K562 (cell line): ENCODE measurements at regions not wholly inside any gene's neighbourhood (a gene's known extent, or its start where the extent isn't known, plus 50 kb on each side); places are given as distances from the start of the nearest gene placed in this dataset.

Experiments
- ATAC-seq: fragments of 200-7000 bp; cut with Tn5 transposase; 3 replicates; pipeline ENCODE4 v1.9.1; 2020; ENCODE audit warnings: moderate library complexity
- BruUV-seq: library from RNA; stranded (reverse); fragments of 400-500 nt; replicated peaks from 2 replicates; lab custom pipeline; 2021; lab: Mats Ljungman, UMichigan
- CTCF ChIA-PET: fragments of 300-600 bp; formaldehyde crosslinking; extraction: SDS; loops from one replicate; lab custom pipeline; 2021; ENCODE audit warnings: low intra/inter-chr PET ratio; lab: Yijun Ruan, JAX
- POLR2A ChIA-PET: fragments of 300-600, 350-650 bp; sonication (Branson Sonifier 250); formaldehyde crosslinking; extraction: SDS; loops from one replicate; lab custom pipeline; 2021; ENCODE audit warnings: antibody characterized with exemption, inconsistent platforms; lab: Yijun Ruan, JAX
- DNase-seq, 4 experiments: peaks; one replicate each; pipeline versions ENCODE4 v3.0.0 to v3.0.0-alpha.2; 2011 to 2018; ENCODE audit warnings: low spot score in 3 of 4, mixed read lengths in 3 of 4; ENCODE audit errors: extremely low read depth in 1 of 4
- FAIRE-seq: peaks from 2 replicates; lab custom pipeline; 2011; peaks lifted over from hg19 to GRCh38; lab: Jason Lieb, UNC
- H2AFZ ChIP-seq: 2 replicates; pipeline ENCODE4 v1.6.0; 2011; ENCODE audit warnings: low read depth, low read length, control low read depth, inconsistent platforms
- H3K27ac ChIP-seq: fragments of 200-600 bp; 3 replicates; pipeline ENCODE4 v1.8.0; 2011; ENCODE audit warnings: low read depth, mild to moderate bottlenecking, control low read depth, inconsistent platforms, low read length, moderate library complexity, mixed read lengths; ENCODE audit errors: extremely low read depth
- H3K27me3 ChIP-seq, 2 experiments: fragments of 300-600 bp in 1 of 2; 2 replicates in 1 of 2; 3 replicates in 1 of 2; pipeline versions ENCODE4 v1.6.0 to v1.8.0; 2011; ENCODE audit warnings: inconsistent platforms in 2 of 2, low read length in 2 of 2, mild to moderate bottlenecking in 1 of 2, mixed read lengths in 1 of 2, moderate library complexity in 1 of 2; ENCODE audit not compliant: control insufficient read depth in 2 of 2, insufficient read depth in 2 of 2
- H3K36me3 ChIP-seq: fragments of 300-600 bp; 3 replicates; pipeline ENCODE4 v1.8.0; 2011; ENCODE audit warnings: mild to moderate bottlenecking, low read length, inconsistent platforms; ENCODE audit not compliant: control insufficient read depth, insufficient read depth
- H3K4me1 ChIP-seq, 2 experiments: fragments of 200-600 bp in 1 of 2; replicated peaks in 1 of 2; 2 replicates in 1 of 2; 3 replicates in 1 of 2; pipeline versions ENCODE4 v1.5.1 to v1.8.0; 2011; ENCODE audit warnings: inconsistent platforms in 2 of 2, low read length in 2 of 2, mild to moderate bottlenecking in 1 of 2, mixed read lengths in 1 of 2, moderate library complexity in 1 of 2; ENCODE audit not compliant: control insufficient read depth in 2 of 2, insufficient read depth in 2 of 2
- H3K4me2 ChIP-seq: 2 replicates; pipeline ENCODE4 v1.6.1; 2011; ENCODE audit warnings: low read length, control low read depth, inconsistent platforms, mixed read lengths; ENCODE audit not compliant: insufficient read depth
- H3K4me3 ChIP-seq: fragments of 200-600 bp; sonication (generic), shearing (Covaris generic); 2 replicates; pipeline ENCODE4 v1.5.1; 2016; ENCODE audit warnings: control low read depth, inconsistent platforms
- H3K79me2 ChIP-seq: fragments of 200-600 bp; 3 replicates; pipeline ENCODE4 v1.8.0; 2011; ENCODE audit warnings: low read length, inconsistent platforms; ENCODE audit not compliant: control insufficient read depth, insufficient read depth
- H3K9ac ChIP-seq, 2 experiments: 2 replicates each; pipeline versions ENCODE4 v1.6.0 to v1.6.1; 2011; ENCODE audit warnings: low read depth in 2 of 2, low read length in 2 of 2, control low read depth in 1 of 2, inconsistent platforms in 1 of 2, mild to moderate bottlenecking in 1 of 2, mixed read lengths in 1 of 2; ENCODE audit not compliant: insufficient read depth in 1 of 2
- H3K9me1 ChIP-seq: one replicate; pipeline ENCODE4 v1.6.0; 2011; ENCODE audit warnings: inconsistent platforms, mild to moderate bottlenecking, low read length, moderate library complexity; ENCODE audit not compliant: control insufficient read depth, insufficient read depth
- H3K9me3 ChIP-seq: replicated peaks from 2 replicates; pipeline ENCODE4 v1.5.1; 2011; ENCODE audit warnings: low read depth, low read length, inconsistent platforms; ENCODE audit not compliant: control insufficient read depth, insufficient read depth
- H4K20me1 ChIP-seq: replicated peaks from 2 replicates; pipeline ENCODE4 v1.6.1; 2011; ENCODE audit warnings: low read length, inconsistent platforms, mixed read lengths; ENCODE audit not compliant: control insufficient read depth, insufficient read depth
- ARHGAP35 ChIP-seq: fragments of 450-650 bp; IDR thresholded peaks from 2 replicates; pipeline ENCODE4 v1.6.1; 2018; ENCODE audit not compliant: partially characterized antibody
- CC2D1A ChIP-seq: fragments of 450-650 bp; IDR thresholded peaks from 2 replicates; pipeline ENCODE4 v1.6.1; 2017; ENCODE audit warnings: mild to moderate bottlenecking
- GABPB1 ChIP-seq: sonication (generic); formaldehyde crosslinking; IDR thresholded peaks from 2 replicates; pipeline ENCODE4 v1.8.0; 2022; ENCODE audit warnings: mild to moderate bottlenecking, missing genetic modification reagents
- HNRNPK ChIP-seq: fragments of 200-400 bp; formaldehyde crosslinking; IDR thresholded peaks from one replicate; pipeline ENCODE4 v1.6.1; 2018; ENCODE audit warnings: mild to moderate bottlenecking, low read depth, low read length; ENCODE audit not compliant: poor library complexity, severe bottlenecking
- RBM14 ChIP-seq: fragments of 200-400 bp; formaldehyde crosslinking; IDR thresholded peaks from 2 replicates; pipeline ENCODE4 v1.6.1; 2018; ENCODE audit warnings: low read depth, mild to moderate bottlenecking, low read length, moderate library complexity, borderline replicate concordance; ENCODE audit not compliant: insufficient read depth
- XRCC3 ChIP-seq: fragments of 450-650 bp; IDR thresholded peaks from 2 replicates; pipeline ENCODE4 v1.6.1; 2017; ENCODE audit warnings: mild to moderate bottlenecking, moderate library complexity
- ZNF124 ChIP-seq: sonication (generic); formaldehyde crosslinking; IDR thresholded peaks from 2 replicates; pipeline ENCODE4 v1.8.1; 2022; ENCODE audit warnings: missing genetic modification reagents
- ZNF23 ChIP-seq: fragments of 250-450 bp; sonication (Bioruptor Pico); IDR thresholded peaks from 2 replicates; pipeline ENCODE4 v1.4.0; 2020; ENCODE audit warnings: mild to moderate bottlenecking
- ZNF707 ChIP-seq: fragments of 250-450 bp; sonication (Bioruptor Pico); conservative IDR thresholded peaks from 2 replicates; pipeline ENCODE4 v1.8.0; 2022; ENCODE audit warnings: inconsistent platforms, mild to moderate bottlenecking, moderate library complexity
- WGBS: fragments of 100-300 bp; shearing (Covaris generic); methylation state at CpG from one replicate; pipeline ENCODE4 v1.1.6; 2016; ENCODE audit warnings: low coverage, mixed read lengths; ENCODE audit not compliant: insufficient coverage; ENCODE audit errors: missing lambda C conversion rate; 5-methylcytosine and 5-hydroxymethylcytosine counted together
- in situ Hi-C: fragments of 300-500 bp; cut with MboI; formaldehyde crosslinking; loops from 4 replicates; pipeline ENCODE4 v1.15.0; 2018; ENCODE audit warnings: inconsistent platforms, mixed read lengths
- intact Hi-C: fragments of 100-400 bp; cut with micrococcal nuclease; formaldehyde crosslinking; loops from 2 replicates; pipeline ENCODE4 v1.14.2; 2022

- intact Hi-C loops (loop anchor here (2.0 kb wide), 1 partner anchor 58 kb away; no protein-coding TSS in a partner anchor), in situ Hi-C loops (no loop called here)
- Histone ChIP-seq H3K9me3 (no peaks in the 10 kb centered on the region; the same call in 1 of the 2 replicates), H3K36me3 (no peaks in the 10 kb centered on the region)
- FAIRE-seq, result no peak
- DNase-seq, result no peak
- BruUV-seq, result no TSS peak
- POLR2A ChIA-PET, result interaction anchor here (0.6 kb wide), 1 partner anchor 1554 kb away, joined by 4 read pairs; no protein-coding TSS in a partner anchor
- TF ChIP-seq HNRNPK (no peak), ZNF23 (CRISPR knock-in tag) (no peak), CC2D1A (no peak), XRCC3 (no peak), ZNF707 (CRISPR knock-in tag) (no peak), ZNF124 (CRISPR knock-in tag) (no peak), ARHGAP35 (no peak), RBM14 (no peak), GABPB1 (CRISPR knock-in tag) (no peak)
- TF ChIP-seq, all 486 proteins: peak for 0
- no peak overlapping the region for H3K27ac ChIP-seq
- no peaks in the 10 kb centered on the region for H3K27me3 ChIP-seq
- CTCF ChIA-PET, result no interaction called here
- H4K20me1 ChIP-seq, result no peaks in the 10 kb centered on the region
- no peaks in the 10 kb centered on the region for H3K79me2 ChIP-seq
- H3K9ac ChIP-seq, result no peak overlapping the region
- no peak overlapping the region for H2AFZ ChIP-seq
- no peaks in the 10 kb centered on the region for H3K9me1 ChIP-seq
- H3K4me1 ChIP-seq, result no peaks in the 10 kb centered on the region
- 0% methylated on average over 2 of the region's 2 CpGs for WGBS
- H3K4me3 ChIP-seq, result no peak overlapping the region
- no peak overlapping the region for H3K4me2 ChIP-seq
- ATAC-seq, result no peak
These were observed 2269.7 kb downstream of the MAT2B start for GRCh38 chr5:165775111-165775510.
